HCT116 (cell line): ENCODE measurements at regions not wholly inside any gene's neighbourhood (a gene's known extent, or its start where the extent isn't known, plus 50 kb on each side); places are given as distances from the start of the nearest gene placed in this dataset.
"Not testable (repeated sequence)": the region's sequence is repeated elsewhere in the genome, so short reads cannot be mapped to it uniquely, and the experiment has no call there.

Experiments
- ATAC-seq: fragments of 200-7000 bp; cut with Tn5 transposase; 2 replicates; pipeline ENCODE4 v1.9.1; 2020; ENCODE audit warnings: mild to moderate bottlenecking, moderate library complexity
- BruUV-seq: library from RNA; stranded (reverse); fragments of 400-500 nt; replicated peaks from 2 replicates; lab custom pipeline; 2021; lab: Mats Ljungman, UMichigan
- CTCF ChIA-PET: fragments of 300-600 bp; sonication (Branson Sonifier 250); formaldehyde crosslinking; loops from one replicate; lab custom pipeline; 2021; ENCODE audit warnings: antibody characterized with exemption; lab: Charles Lee
- POLR2A ChIA-PET: fragments of 300-600, 350-600 bp; sonication (Branson Sonifier 250); formaldehyde crosslinking; loops from one replicate; lab custom pipeline; 2021; ENCODE audit warnings: antibody characterized with exemption; lab: Charles Lee
- RAD21 ChIA-PET, 2 experiments: fragments of 300-600 bp; sonication (Branson Sonifier 250); formaldehyde crosslinking; loops; one replicate each; lab custom pipeline; 2023; ENCODE audit warnings: low total read pairs in 2 of 2; ENCODE audit not compliant: uncharacterized antibody in 2 of 2, unreplicated experiment in 2 of 2, low non-redundant PET in 1 of 2; lab: Charles Lee
- DNase-seq: peaks from one replicate; pipeline ENCODE4 v3.0.0-alpha.2; 2010; ENCODE audit warnings: low read depth, low spot score
- H2AFZ ChIP-seq: fragments of 200-600 bp; shearing (Covaris generic), sonication (generic); 2 replicates; pipeline ENCODE4 v1.6.1; 2017; ENCODE audit warnings: low read depth, mixed run types, mixed read lengths, antibody characterized with exemption, low read length; ENCODE audit not compliant: poor library complexity, severe bottlenecking
- H3K27ac ChIP-seq: 2 replicates; pipeline ENCODE4 v1.5.1; 2012; ENCODE audit warnings: low read depth, low read length
- H3K27me3 ChIP-seq: fragments of 200-600 bp; sonication (generic); 2 replicates; pipeline ENCODE4 v1.6.1; 2016; ENCODE audit warnings: mixed run types, low read length, mixed read lengths; ENCODE audit not compliant: insufficient read depth
- H3K36me3 ChIP-seq, 2 experiments: fragments of 200-500 bp in 1 of 2; fragments of 200-600 bp in 1 of 2; sonication (Bioruptor generic) in 1 of 2; sonication (generic) in 1 of 2; 2 replicates each; pipeline versions ENCODE4 v1.5.1 to v1.6.1; 2014 to 2016; ENCODE audit warnings: low read length in 2 of 2, inconsistent platforms in 1 of 2, mixed read lengths in 1 of 2, mixed run types in 1 of 2; ENCODE audit not compliant: insufficient read depth in 2 of 2, control insufficient read depth in 1 of 2
- H3K4me1 ChIP-seq, 2 experiments: fragments of 200-600 bp in 1 of 2; sonication (generic) in 1 of 2; 2 replicates each; pipeline versions ENCODE4 v1.5.1 to v1.6.1; 2012 to 2017; ENCODE audit warnings: low read length in 2 of 2, inconsistent platforms in 1 of 2, mild to moderate bottlenecking in 1 of 2, mixed read lengths in 1 of 2, mixed run types in 1 of 2, moderate library complexity in 1 of 2; ENCODE audit not compliant: insufficient read depth in 2 of 2, control insufficient read depth in 1 of 2
- H3K4me2 ChIP-seq: fragments of 200-600 bp; sonication (generic); 2 replicates; pipeline ENCODE4 v1.6.1; 2017; ENCODE audit warnings: mixed run types, low read length, mixed read lengths
- H3K4me3 ChIP-seq, 2 experiments: fragments of 200-600 bp in 1 of 2; sonication (generic) in 1 of 2; replicated peaks in 1 of 2; 2 replicates each; pipeline ENCODE4 v1.5.1; 2011 to 2016; ENCODE audit warnings: low read length in 2 of 2, control low read depth in 1 of 2, low read depth in 1 of 2, mild to moderate bottlenecking in 1 of 2, mixed read lengths in 1 of 2, mixed run types in 1 of 2
- H3K79me2 ChIP-seq: fragments of 200-600 bp; sonication (generic); 2 replicates; pipeline ENCODE4 v1.6.1; 2017; ENCODE audit warnings: mild to moderate bottlenecking, mixed run types, low read length, moderate library complexity, mixed read lengths; ENCODE audit not compliant: insufficient read depth
- H3K9ac ChIP-seq: fragments of 200-600 bp; sonication (generic); 2 replicates; pipeline ENCODE4 v1.6.1; 2016; ENCODE audit warnings: low read length, mixed read lengths
- H3K9me2 ChIP-seq: fragments of 200-600 bp; sonication (generic), shearing (Covaris generic); 2 replicates; pipeline ENCODE4 v1.6.1; 2017; ENCODE audit warnings: mixed run types, mild to moderate bottlenecking, moderate library complexity; ENCODE audit not compliant: insufficient read depth
- H3K9me3 ChIP-seq, 2 experiments: fragments of 200-500 bp in 1 of 2; fragments of 200-600 bp in 1 of 2; sonication (Bioruptor generic) in 1 of 2; sonication (generic) in 1 of 2; 2 replicates each; pipeline ENCODE4 v1.6.1; 2014 to 2017; ENCODE audit warnings: low read length in 2 of 2, mixed read lengths in 2 of 2, inconsistent platforms in 1 of 2, low read depth in 1 of 2, mild to moderate bottlenecking in 1 of 2, mixed run types in 1 of 2, moderate library complexity in 1 of 2; ENCODE audit not compliant: control insufficient read depth in 1 of 2, insufficient read depth in 1 of 2
- H4K20me1 ChIP-seq: fragments of 200-600 bp; sonication (generic), shearing (Covaris generic); 2 replicates; pipeline ENCODE4 v1.6.1; 2017; ENCODE audit warnings: mixed run types, mild to moderate bottlenecking, moderate library complexity; ENCODE audit not compliant: insufficient read depth
- ATF3 ChIP-seq: IDR thresholded peaks from 2 replicates; pipeline ENCODE4 v1.6.1; 2012
- CBX3 ChIP-seq: IDR thresholded peaks from 2 replicates; pipeline ENCODE4 v1.6.1; 2012; ENCODE audit warnings: low read depth
- CEBPB ChIP-seq: IDR thresholded peaks from 2 replicates; pipeline ENCODE4 v1.6.1; 2012; ENCODE audit warnings: low read depth
- EGR1 ChIP-seq: IDR thresholded peaks from 2 replicates; pipeline ENCODE4 v1.6.1; 2012; ENCODE audit warnings: low read depth
- ELF1 ChIP-seq: IDR thresholded peaks from 2 replicates; pipeline ENCODE4 v1.6.1; 2012; ENCODE audit warnings: low read depth, borderline replicate concordance
- EZH2phosphoT487 ChIP-seq: fragments of 200-600 bp; IDR thresholded peaks from 2 replicates; pipeline ENCODE4 v1.6.1; 2018; ENCODE audit warnings: antibody characterized with exemption, borderline replicate concordance
- POLR2A ChIP-seq: IDR thresholded peaks from 2 replicates; pipeline ENCODE4 v1.7.0; 2011; ENCODE audit warnings: borderline replicate concordance; ENCODE audit not compliant: insufficient read depth, insufficient read length; ENCODE audit errors: extremely low read depth
- POLR2AphosphoS5 ChIP-seq: IDR thresholded peaks from 2 replicates; pipeline ENCODE4 v1.6.1; 2011; ENCODE audit warnings: mild to moderate bottlenecking, low read depth, low read length, moderate library complexity
- REST ChIP-seq: IDR thresholded peaks from 2 replicates; pipeline ENCODE4 v1.6.1; 2012; ENCODE audit warnings: low read depth
- SIN3A ChIP-seq: IDR thresholded peaks from 2 replicates; pipeline ENCODE4 v1.6.1; 2012; ENCODE audit warnings: low read depth
- intact Hi-C: fragments of 100-400 bp; cut with micrococcal nuclease; formaldehyde crosslinking; loops from 2 replicates; pipeline ENCODE4 v1.10.0; 2022

- no peak overlapping the region for H3K9ac ChIP-seq
- no TSS peak for BruUV-seq
- TF ChIP-seq REST (no peak), POLR2A (no peak), EGR1 (no peak), CEBPB (no peak), POLR2AphosphoS5 (no peak), ATF3 (no peak), CBX3 (no peak), SIN3A (no peak), ELF1 (no peak), EZH2phosphoT487 (no peak)
- DNase-seq (no peak), ATAC-seq (no peak)
- no peaks in the 10 kb centered on the region for H3K27me3 ChIP-seq
- H2AFZ ChIP-seq, result no peak overlapping the region
- no peaks in the 10 kb centered on the region for H3K4me1 ChIP-seq
- no peaks in the 10 kb centered on the region for H3K79me2 ChIP-seq
- no peaks in the 10 kb centered on the region for H4K20me1 ChIP-seq
- H3K4me3 ChIP-seq, result no peak overlapping the region
- no peak overlapping the region for H3K27ac ChIP-seq
- intact Hi-C loops, result no loop called here
- ChIA-PET RAD21 (no interaction called here), CTCF (no interaction called here), POLR2A (no interaction called here)
- H3K36me3 ChIP-seq, result no peaks in the 10 kb centered on the region
- H3K9me2 ChIP-seq, result no peaks in the 10 kb centered on the region
- peaks cover 14 to 15% of the 10 kb centered on the region in 2 experiments; a peak in 2 of 4 replicates for H3K9me3 ChIP-seq
- H3K4me2 ChIP-seq, result no peak overlapping the region
Observed at GRCh38 chr2:126154256-126154785, 501.6 kb upstream of the GYPC start.

- H3K9ac ChIP-seq, H3K27me3 ChIP-seq, H3K4me2 ChIP-seq, intact Hi-C loops, H2AFZ ChIP-seq, ATAC-seq, H3K36me3 ChIP-seq, CTCF ChIA-PET, BruUV-seq, H3K4me1 ChIP-seq, H3K79me2 ChIP-seq, RAD21 ChIA-PET, H3K4me3 ChIP-seq, H4K20me1 ChIP-seq, H3K9me2 ChIP-seq, DNase-seq, POLR2A ChIA-PET, H3K27ac ChIP-seq: not testable (repeated sequence)
- peaks cover 5 to 14% of the 10 kb centered on the region in 2 experiments; a peak in 2 of 4 replicates for H3K9me3 ChIP-seq
Observed at GRCh38 chr2:126160950-126161349, 495.0 kb upstream of the GYPC start.
